ENCODE measurements at regions not wholly inside any gene's neighbourhood (a gene's known extent, or its start where the extent isn't known, plus 50 kb on each side); places are given as distances from the start of the nearest gene placed in this dataset.

DNA sequence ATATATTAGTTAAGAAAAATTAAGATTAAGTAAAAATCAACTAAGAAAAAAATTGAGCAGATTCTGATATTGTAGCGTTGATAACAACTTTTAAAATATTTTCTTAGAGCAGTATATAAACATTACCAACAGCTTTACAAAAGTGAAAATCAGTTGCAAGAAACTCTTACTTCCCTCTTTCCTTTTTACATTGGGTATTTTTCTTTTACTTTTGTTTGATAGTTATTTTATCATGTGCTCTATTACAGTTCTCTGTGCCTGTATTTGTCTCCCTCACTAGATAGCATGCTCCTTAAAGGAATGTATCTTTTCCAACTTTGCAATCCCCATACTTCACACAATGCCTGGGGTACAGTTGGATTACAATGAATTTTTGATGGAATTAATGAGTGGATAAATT, 87.5 kb upstream of the P3H2 start:
- no peak for DNase-seq (ENCODE audit: extremely low read depth in 1 of 4, low spot score in 3 of 4)
- ChIA-PET POLR2A (no interaction called here), CTCF (ENCODE audit: low intra/inter-chr PET ratio) (no interaction called here)
- H3K79me2 ChIP-seq (ENCODE audit: control insufficient read depth, insufficient read depth, low read length), result no peaks in the 10 kb centered on the region
- intact Hi-C loops (cut with micrococcal nuclease), result no loop called here
- no peak overlapping the region for H3K9ac ChIP-seq (ENCODE audit: insufficient read depth in 1 of 2, low read depth in 2 of 2, low read length in 2 of 2)
- H3K4me3 ChIP-seq, result no peak overlapping the region
- no peak overlapping the region for H3K27ac ChIP-seq (ENCODE audit: extremely low read depth, low read depth, low read length)
- no peaks in the 10 kb centered on the region for H3K9me3 ChIP-seq (replicated peaks; ENCODE audit: control insufficient read depth, insufficient read depth, low read depth, low read length)
- BruUV-seq (replicated peaks), result no TSS peak
- H3K9me1 ChIP-seq (ENCODE audit: control insufficient read depth, insufficient read depth, low read length), result no peaks in the 10 kb centered on the region
- H3K4me1 ChIP-seq (replicated peaks in 1 of 2; ENCODE audit: control insufficient read depth in 2 of 2, insufficient read depth in 2 of 2, low read length in 2 of 2), result no peaks in the 10 kb centered on the region
- no peaks in the 10 kb centered on the region for H3K36me3 ChIP-seq (ENCODE audit: control insufficient read depth, insufficient read depth, low read length)
- H3K4me2 ChIP-seq (ENCODE audit: insufficient read depth, low read length), result no peak overlapping the region
- 0% methylated on average over 1 of the region's 1 CpG for WGBS (ENCODE audit: insufficient coverage, low coverage, missing lambda C conversion rate)
- no peaks in the 10 kb centered on the region for H3K27me3 ChIP-seq (ENCODE audit: control insufficient read depth in 2 of 2, insufficient read depth in 2 of 2, low read length in 2 of 2)
- no peaks in the 10 kb centered on the region for H4K20me1 ChIP-seq (replicated peaks; ENCODE audit: control insufficient read depth, insufficient read depth, low read length)
- H2AFZ ChIP-seq (ENCODE audit: low read depth, low read length), result no peak overlapping the region
- FAIRE-seq, result no peak
- in situ Hi-C loops (cut with MboI), result no loop called here
- TF ChIP-seq NR2C2 (CRISPR knock-in tag; IDR thresholded peaks at IDR 0.05) (no peak), NR2C2 (tag; IDR thresholded peaks at IDR 0.05) (no peak), XRCC4 (IDR thresholded peaks at IDR 0.05; ENCODE audit: extremely low read depth, insufficient read depth, insufficient read length) (no peak), CREB3L1 (IDR thresholded peaks at IDR 0.05; ENCODE audit: borderline replicate concordance, low read depth) (no peak), ARID2 (IDR thresholded peaks at IDR 0.05) (no peak), ZBTB9 (CRISPR knock-in tag; IDR thresholded peaks at IDR 0.05) (no peak), SLC30A9 (CRISPR knock-in tag; IDR thresholded peaks at IDR 0.05) (no peak)
- ATAC-seq, result no peak

Data from K562 (cell line).